Activated CD4-positive, alpha-beta memory T cell treated with anti-CD3 and anti-CD28 coated beads, Interleukin-2, amount 10 ng/mL, durations not matched to agents 7 days and 5 days (primary cell): ENCODE measurements at regions not wholly inside any gene's neighbourhood (a gene's known extent, or its start where the extent isn't known, plus 50 kb on each side); places are given as distances from the start of the nearest gene placed in this dataset.

Source experiments
- CTCF ChIA-PET: fragments of 350-600 bp; sonication (Branson Sonifier 250); formaldehyde crosslinking; loops from one replicate; lab custom pipeline; 2021; ENCODE audit warnings: antibody characterized with exemption, inconsistent platforms; lab: Charles Lee
- POLR2A ChIA-PET: fragments of 350-600 bp; sonication (Branson Sonifier 250); formaldehyde crosslinking; loops from one replicate; lab custom pipeline; 2021; ENCODE audit warnings: antibody characterized with exemption; lab: Charles Lee
- DNase-seq: peaks from one replicate; pipeline ENCODE4 v3.0.0-alpha.2; 2020
- H3K27ac Mint-ChIP-seq: one replicate; pipeline ENCODE4 v1.8.0; 2021; ENCODE audit warnings: mild to moderate bottlenecking, mixed read lengths
- H3K27me3 Mint-ChIP-seq: one replicate; pipeline ENCODE4 v1.8.0; 2021; ENCODE audit warnings: mixed read lengths
- H3K36me3 Mint-ChIP-seq: one replicate; pipeline ENCODE4 v1.8.0; 2021; ENCODE audit warnings: low read depth, mixed read lengths
- H3K4me1 Mint-ChIP-seq: one replicate; pipeline ENCODE4 v1.8.0; 2021; ENCODE audit warnings: mixed read lengths
- H3K4me3 Mint-ChIP-seq: one replicate; pipeline ENCODE4 v1.8.0; 2021; ENCODE audit warnings: mild to moderate bottlenecking, mixed read lengths
- H3K9me3 Mint-ChIP-seq: one replicate; pipeline ENCODE4 v1.8.0; 2021; ENCODE audit warnings: mixed read lengths

- ChIA-PET CTCF (no interaction called here), POLR2A (no interaction called here)
- no peak overlapping the region for H3K4me3 Mint-ChIP-seq
- H3K4me1 Mint-ChIP-seq: peaks cover 31% of the 10 kb centered on the region
- no peak overlapping the region for H3K27ac Mint-ChIP-seq
- peaks cover 2% of the 10 kb centered on the region for H3K27me3 Mint-ChIP-seq
- no peak for DNase-seq
- no peaks in the 10 kb centered on the region for H3K9me3 Mint-ChIP-seq
- H3K36me3 Mint-ChIP-seq: peaks cover 7% of the 10 kb centered on the region
Measured at GRCh38 chr1:234885601-234886000, 243.0 kb downstream of the TOMM20 start.

GRCh38 chr1:234884701-234885100 lies 243.9 kb downstream of the TOMM20 start:
- DNase-seq: no peak
- ChIA-PET CTCF (no interaction called here), POLR2A (no interaction called here)
- no peaks in the 10 kb centered on the region for H3K9me3 Mint-ChIP-seq
- peaks cover 2% of the 10 kb centered on the region for H3K27me3 Mint-ChIP-seq
- peaks cover 28% of the 10 kb centered on the region for H3K4me1 Mint-ChIP-seq
- no peak overlapping the region for H3K27ac Mint-ChIP-seq
- H3K4me3 Mint-ChIP-seq: no peak overlapping the region
- H3K36me3 Mint-ChIP-seq: peaks cover 7% of the 10 kb centered on the region

GRCh38 chr1:234884006-234884405 lies 244.6 kb downstream of the TOMM20 start:
- ChIA-PET POLR2A (no interaction called here), CTCF (interaction anchor here (1.6 kb wide), 1 partner anchor 200 kb away, joined by 3 read pairs; no protein-coding TSS in a partner anchor)
- H3K27ac Mint-ChIP-seq: no peak overlapping the region
- no peaks in the 10 kb centered on the region for H3K9me3 Mint-ChIP-seq
- H3K27me3 Mint-ChIP-seq: peaks cover 2% of the 10 kb centered on the region
- H3K36me3 Mint-ChIP-seq: peaks cover 7% of the 10 kb centered on the region
- H3K4me1 Mint-ChIP-seq: peaks cover 32% of the 10 kb centered on the region
- H3K4me3 Mint-ChIP-seq: no peak overlapping the region
- no peak for DNase-seq

GRCh38 chr1:234882898-234883297 lies 245.7 kb downstream of the TOMM20 start:
- ChIA-PET POLR2A (interaction anchor here (0.8 kb wide), 1 partner anchor 43 kb away, joined by 3 read pairs; no protein-coding TSS in a partner anchor), CTCF (interaction anchor here (1.6 kb wide), 1 partner anchor 201 kb away, joined by 3 read pairs; no protein-coding TSS in a partner anchor)
- H3K9me3 Mint-ChIP-seq: no peaks in the 10 kb centered on the region
- H3K4me1 Mint-ChIP-seq: peaks cover 34% of the 10 kb centered on the region
- no peak overlapping the region for H3K4me3 Mint-ChIP-seq
- H3K27me3 Mint-ChIP-seq: peaks cover 2% of the 10 kb centered on the region
- H3K36me3 Mint-ChIP-seq: peaks cover 5% of the 10 kb centered on the region
- DNase-seq: no peak
- no peak overlapping the region for H3K27ac Mint-ChIP-seq

- CTCF ChIA-PET: interaction anchor here (0.7 to 1.6 kb wide), 2 partner anchors 95 to 202 kb away, joined by 3 to 4 read pairs; no protein-coding TSS in a partner anchor
- H3K4me1 Mint-ChIP-seq: peaks cover 38% of the 10 kb centered on the region
- no peak overlapping the region for H3K27ac Mint-ChIP-seq
- no peaks in the 10 kb centered on the region for H3K9me3 Mint-ChIP-seq
- POLR2A ChIA-PET: interaction anchor here (0.8 kb wide), 1 partner anchor 44 kb away, joined by 3 read pairs; no protein-coding TSS in a partner anchor
- H3K36me3 Mint-ChIP-seq: no peaks in the 10 kb centered on the region
- no peak for DNase-seq
- H3K27me3 Mint-ChIP-seq: peaks cover 2% of the 10 kb centered on the region
- no peak overlapping the region for H3K4me3 Mint-ChIP-seq
Measured at GRCh38 chr1:234881893-234882771, 246.5 kb downstream of the TOMM20 start.

- Mint-ChIP-seq H3K4me3 (no peak overlapping the region), H3K27ac (no peak overlapping the region), H3K36me3 (no peaks in the 10 kb centered on the region), H3K9me3 (no peaks in the 10 kb centered on the region), H3K27me3 (peaks cover 2% of the 10 kb centered on the region), H3K4me1 (peaks cover 47% of the 10 kb centered on the region)
- DNase-seq: no peak
- CTCF ChIA-PET: interaction anchor here (0.7 kb wide), 1 partner anchor 997 kb away, joined by 4 read pairs; no protein-coding TSS in a partner anchor
- POLR2A ChIA-PET: interaction anchor here (0.6 to 0.9 kb wide), 2 partner anchors 42 to 267 kb away, joined by 3 to 4 read pairs; no protein-coding TSS in a partner anchor
Measured at GRCh38 chr1:234879147-234880080, 249.2 kb downstream of the TOMM20 start.

- no peak for DNase-seq
- H3K9me3 Mint-ChIP-seq: no peaks in the 10 kb centered on the region
- H3K27me3 Mint-ChIP-seq: peaks cover 2% of the 10 kb centered on the region
- no peak overlapping the region for H3K27ac Mint-ChIP-seq
- H3K36me3 Mint-ChIP-seq: no peaks in the 10 kb centered on the region
- CTCF ChIA-PET: no interaction called here
- no peak overlapping the region for H3K4me3 Mint-ChIP-seq
- peaks cover 47% of the 10 kb centered on the region for H3K4me1 Mint-ChIP-seq
- POLR2A ChIA-PET: interaction anchor here (0.9 kb wide), 1 partner anchor 266 kb away, joined by 3 read pairs; no protein-coding TSS in a partner anchor
Measured at GRCh38 chr1:234878288-234878687, 250.3 kb downstream of the TOMM20 start.

GRCh38 chr1:234877761-234878160 lies 250.9 kb downstream of the TOMM20 start:
- H3K9me3 Mint-ChIP-seq: no peaks in the 10 kb centered on the region
- H3K4me1 Mint-ChIP-seq: peaks cover 44% of the 10 kb centered on the region
- H3K4me3 Mint-ChIP-seq: no peak overlapping the region
- no peak for DNase-seq
- ChIA-PET POLR2A (no interaction called here), CTCF (no interaction called here)
- H3K27ac Mint-ChIP-seq: no peak overlapping the region
- H3K36me3 Mint-ChIP-seq: no peaks in the 10 kb centered on the region
- H3K27me3 Mint-ChIP-seq: no peaks in the 10 kb centered on the region

GRCh38 chr1:234875953-234876855 lies 252.4 kb downstream of the TOMM20 start:
- ChIA-PET POLR2A (no interaction called here), CTCF (no interaction called here)
- no peaks in the 10 kb centered on the region for H3K36me3 Mint-ChIP-seq
- H3K4me3 Mint-ChIP-seq: no peak overlapping the region
- no peak for DNase-seq
- no peaks in the 10 kb centered on the region for H3K9me3 Mint-ChIP-seq
- H3K27me3 Mint-ChIP-seq: no peaks in the 10 kb centered on the region
- H3K27ac Mint-ChIP-seq: no peak overlapping the region
- peaks cover 34% of the 10 kb centered on the region for H3K4me1 Mint-ChIP-seq

- ChIA-PET POLR2A (no interaction called here), CTCF (no interaction called here)
- no peak for DNase-seq
- peaks cover 30% of the 10 kb centered on the region for H3K4me1 Mint-ChIP-seq
- H3K36me3 Mint-ChIP-seq: no peaks in the 10 kb centered on the region
- no peaks in the 10 kb centered on the region for H3K9me3 Mint-ChIP-seq
- H3K27ac Mint-ChIP-seq: no peak overlapping the region
- no peaks in the 10 kb centered on the region for H3K27me3 Mint-ChIP-seq
- no peak overlapping the region for H3K4me3 Mint-ChIP-seq
Measured at GRCh38 chr1:234875328-234875952, 253.2 kb downstream of the TOMM20 start.

- no peak overlapping the region for H3K27ac Mint-ChIP-seq
- H3K4me3 Mint-ChIP-seq: no peak overlapping the region
- no peaks in the 10 kb centered on the region for H3K27me3 Mint-ChIP-seq
- no peaks in the 10 kb centered on the region for H3K9me3 Mint-ChIP-seq
- no peak for DNase-seq
- H3K4me1 Mint-ChIP-seq: peaks cover 25% of the 10 kb centered on the region
- H3K36me3 Mint-ChIP-seq: no peaks in the 10 kb centered on the region
- ChIA-PET POLR2A (no interaction called here), CTCF (no interaction called here)
Measured at GRCh38 chr1:234874291-234875288, 254.0 kb downstream of the TOMM20 start.
